PC-9 (cell line): ENCODE measurements at regions not wholly inside any gene's neighbourhood (a gene's known extent, or its start where the extent isn't known, plus 50 kb on each side); places are given as distances from the start of the nearest gene placed in this dataset.

ENCODE experiments used
- EZH2 ChIP-seq: fragments of 200-600 bp; sonication (generic); IDR thresholded peaks from 2 replicates; pipeline ENCODE4 v1.8.0; 2017; ENCODE audit warnings: antibody characterized with exemption, low read depth
- TF ChIP-seq, protein P1 (sequence below): fragments of 200-600 bp; sonication (generic); conservative IDR thresholded peaks from 2 replicates; pipeline ENCODE4 v1.6.1; 2017; ENCODE audit warnings: mixed run types, antibody characterized with exemption, mild to moderate bottlenecking, moderate library complexity

DNA sequence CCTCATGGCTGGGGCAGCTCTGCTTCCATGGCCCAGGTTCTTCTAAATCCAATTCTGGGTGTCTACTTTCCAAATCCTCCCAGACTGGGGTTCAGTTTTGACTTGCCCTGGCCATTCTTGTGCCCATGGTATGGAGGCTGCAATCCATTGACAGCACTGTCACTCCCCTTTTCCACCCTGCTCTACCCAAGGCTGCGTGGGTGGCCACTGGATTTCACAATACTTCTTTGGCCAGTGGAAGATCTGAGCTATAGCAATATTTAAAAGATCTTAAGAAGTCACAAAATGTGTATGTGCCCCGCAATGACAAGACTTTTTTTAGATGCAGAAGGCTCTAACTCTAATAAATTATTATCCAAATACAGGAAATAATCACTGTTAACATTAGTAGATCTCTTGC lies 329.4 kb upstream of the CCL2 start:
- TF ChIP-seq EZH2 = no peak
- TF ChIP-seq, protein P1, sequence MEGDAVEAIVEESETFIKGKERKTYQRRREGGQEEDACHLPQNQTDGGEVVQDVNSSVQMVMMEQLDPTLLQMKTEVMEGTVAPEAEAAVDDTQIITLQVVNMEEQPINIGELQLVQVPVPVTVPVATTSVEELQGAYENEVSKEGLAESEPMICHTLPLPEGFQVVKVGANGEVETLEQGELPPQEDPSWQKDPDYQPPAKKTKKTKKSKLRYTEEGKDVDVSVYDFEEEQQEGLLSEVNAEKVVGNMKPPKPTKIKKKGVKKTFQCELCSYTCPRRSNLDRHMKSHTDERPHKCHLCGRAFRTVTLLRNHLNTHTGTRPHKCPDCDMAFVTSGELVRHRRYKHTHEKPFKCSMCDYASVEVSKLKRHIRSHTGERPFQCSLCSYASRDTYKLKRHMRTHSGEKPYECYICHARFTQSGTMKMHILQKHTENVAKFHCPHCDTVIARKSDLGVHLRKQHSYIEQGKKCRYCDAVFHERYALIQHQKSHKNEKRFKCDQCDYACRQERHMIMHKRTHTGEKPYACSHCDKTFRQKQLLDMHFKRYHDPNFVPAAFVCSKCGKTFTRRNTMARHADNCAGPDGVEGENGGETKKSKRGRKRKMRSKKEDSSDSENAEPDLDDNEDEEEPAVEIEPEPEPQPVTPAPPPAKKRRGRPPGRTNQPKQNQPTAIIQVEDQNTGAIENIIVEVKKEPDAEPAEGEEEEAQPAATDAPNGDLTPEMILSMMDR = no peak
